GM21367 (cell line): ENCODE measurements at regions not wholly inside any gene's neighbourhood (a gene's known extent, or its start where the extent isn't known, plus 50 kb on each side); places are given as distances from the start of the nearest gene placed in this dataset.

Experiments used
- ATAC-seq: cut with Tn5 transposase; IDR thresholded peaks from one replicate; pipeline ENCODE4 v1.9.1; 2021; ENCODE audit not compliant: unreplicated experiment

DNA sequence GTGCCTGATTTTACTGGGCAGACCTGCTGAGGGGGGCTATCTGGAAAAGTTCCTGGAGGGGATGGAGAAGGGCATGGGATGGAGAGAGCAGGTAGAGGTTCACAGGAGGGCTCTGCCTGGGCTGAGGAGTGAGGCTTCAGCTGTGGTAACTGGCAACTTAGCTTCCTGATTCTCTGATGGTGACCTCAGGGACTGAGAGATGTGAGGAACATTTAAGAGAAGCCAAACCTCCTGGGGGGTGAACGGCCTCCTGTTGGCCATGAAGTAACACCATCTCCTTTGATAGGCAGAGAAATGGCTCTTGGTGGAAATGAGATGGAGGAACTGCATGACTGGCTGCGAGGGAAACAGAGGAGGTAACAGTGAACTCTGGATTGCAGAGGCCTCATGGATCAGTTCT, 97.3 kb upstream of the ROPN1 start:
- no peak for ATAC-seq

DNA sequence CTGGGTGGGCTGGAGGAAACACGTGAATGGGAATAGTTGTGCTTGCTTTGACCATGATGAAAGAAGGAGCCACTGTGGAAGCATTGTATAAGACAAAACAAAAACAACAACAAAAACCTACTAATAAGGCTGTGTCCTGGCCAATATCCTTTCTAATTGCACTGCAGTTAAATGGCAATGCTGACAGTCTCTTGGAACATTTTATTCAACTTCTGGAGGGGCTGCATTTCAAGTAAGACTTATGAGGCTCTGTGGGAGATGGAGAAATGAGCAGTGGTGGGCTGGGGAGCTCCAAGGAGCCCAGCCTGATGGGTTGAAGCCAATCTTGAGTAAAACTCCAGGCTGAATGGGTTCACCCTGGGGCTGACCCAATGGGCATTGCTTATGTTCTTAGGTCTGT, 99.8 kb upstream of the ROPN1 start:
- no peak for ATAC-seq

DNA sequence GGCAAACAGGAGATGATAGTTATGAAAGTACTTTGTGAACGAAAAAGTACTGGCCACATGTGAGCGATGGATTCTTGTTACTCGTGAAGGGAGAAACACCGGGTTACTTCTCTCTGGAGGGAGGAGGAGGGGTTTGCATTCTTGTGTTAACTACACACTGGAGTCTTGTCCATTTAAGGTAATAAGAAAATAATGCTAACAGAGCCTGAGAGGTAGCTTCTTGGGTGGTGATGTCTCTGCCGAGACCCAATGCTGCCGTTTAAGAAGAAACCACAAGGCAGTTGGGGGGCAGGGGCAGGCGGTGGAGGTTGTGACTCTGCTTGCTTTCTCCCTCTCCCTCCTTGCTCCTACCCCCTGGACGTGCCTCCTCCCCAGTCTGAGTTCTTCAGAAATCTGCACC, 100.9 kb upstream of the ROPN1 start:
- ATAC-seq: no peak

DNA sequence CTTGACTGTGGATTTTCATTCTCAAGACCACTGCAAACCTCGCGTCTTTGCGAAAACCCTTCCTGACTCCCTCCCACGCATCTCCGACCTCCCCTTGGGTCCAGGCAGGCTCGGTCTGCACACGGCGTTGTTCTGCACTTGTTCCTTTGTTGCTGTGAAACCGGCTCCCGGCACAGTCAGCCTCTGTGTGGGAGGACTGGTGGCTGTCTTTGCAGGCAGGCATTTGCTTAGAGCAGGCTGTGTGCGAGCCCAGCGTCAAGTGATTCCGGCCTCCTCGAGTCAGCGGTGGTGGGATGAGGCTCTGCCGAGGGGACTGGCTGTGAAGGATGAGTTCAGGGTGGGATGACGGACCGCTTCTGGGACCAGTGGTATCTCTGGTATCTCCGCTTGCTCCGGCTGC, 102.6 kb upstream of the ROPN1 start:
- no peak for ATAC-seq

DNA sequence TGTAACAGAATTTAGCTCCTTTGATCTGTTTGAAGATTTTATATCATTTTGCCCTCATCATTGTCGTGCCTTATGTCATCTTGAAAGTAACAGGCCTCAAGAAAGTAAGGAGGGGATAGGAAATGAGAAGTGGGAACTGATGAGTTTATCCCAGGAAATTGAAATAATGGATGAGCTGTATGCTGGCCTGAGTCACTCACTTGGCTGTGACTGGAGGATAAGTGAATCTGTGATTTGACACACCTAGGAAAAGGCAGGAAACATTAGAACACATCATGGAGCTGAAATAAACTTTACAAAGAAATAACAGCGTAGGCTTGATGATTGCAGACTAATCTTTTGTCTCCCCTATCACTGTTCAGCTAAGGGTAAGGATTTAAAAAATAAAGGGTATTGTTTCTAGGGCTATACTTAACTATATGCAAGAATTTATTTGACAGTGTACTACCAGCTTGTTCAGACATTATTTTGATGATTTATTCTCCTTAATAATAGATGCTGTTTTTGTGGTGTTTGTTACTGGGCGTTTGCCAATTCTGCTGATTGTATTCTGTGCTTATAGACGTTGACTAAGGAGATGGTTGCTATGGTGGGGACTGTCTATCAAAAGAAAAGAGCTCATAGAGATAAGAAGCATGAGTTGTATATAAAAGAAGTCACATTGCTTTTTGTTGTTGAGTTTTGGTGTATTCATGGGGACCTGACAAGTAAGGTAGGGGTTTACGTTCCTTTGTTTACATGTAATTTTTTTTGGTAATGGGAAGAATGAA, 105.6 kb upstream of the ROPN1 start:
- no peak for ATAC-seq

DNA sequence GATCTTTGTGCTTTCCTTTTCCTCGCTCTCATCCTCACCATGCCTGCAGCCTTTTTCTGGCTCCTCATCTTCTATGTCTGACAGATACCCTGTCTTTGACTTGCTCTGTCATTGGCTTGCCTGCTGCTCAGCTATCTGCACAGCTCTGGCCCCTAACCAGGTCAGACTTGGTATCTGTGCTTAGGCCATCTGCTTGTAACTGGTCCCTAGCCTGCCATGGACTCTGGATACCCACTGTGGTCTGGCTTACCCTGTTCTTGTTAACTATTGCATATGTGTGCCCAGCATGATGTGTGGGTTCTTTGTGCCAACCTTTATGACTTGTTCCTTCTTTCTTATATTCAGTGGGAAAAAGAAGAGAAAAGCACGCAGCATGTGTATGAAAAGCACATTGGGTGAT, 109.7 kb upstream of the ROPN1 start:
- no peak for ATAC-seq

DNA sequence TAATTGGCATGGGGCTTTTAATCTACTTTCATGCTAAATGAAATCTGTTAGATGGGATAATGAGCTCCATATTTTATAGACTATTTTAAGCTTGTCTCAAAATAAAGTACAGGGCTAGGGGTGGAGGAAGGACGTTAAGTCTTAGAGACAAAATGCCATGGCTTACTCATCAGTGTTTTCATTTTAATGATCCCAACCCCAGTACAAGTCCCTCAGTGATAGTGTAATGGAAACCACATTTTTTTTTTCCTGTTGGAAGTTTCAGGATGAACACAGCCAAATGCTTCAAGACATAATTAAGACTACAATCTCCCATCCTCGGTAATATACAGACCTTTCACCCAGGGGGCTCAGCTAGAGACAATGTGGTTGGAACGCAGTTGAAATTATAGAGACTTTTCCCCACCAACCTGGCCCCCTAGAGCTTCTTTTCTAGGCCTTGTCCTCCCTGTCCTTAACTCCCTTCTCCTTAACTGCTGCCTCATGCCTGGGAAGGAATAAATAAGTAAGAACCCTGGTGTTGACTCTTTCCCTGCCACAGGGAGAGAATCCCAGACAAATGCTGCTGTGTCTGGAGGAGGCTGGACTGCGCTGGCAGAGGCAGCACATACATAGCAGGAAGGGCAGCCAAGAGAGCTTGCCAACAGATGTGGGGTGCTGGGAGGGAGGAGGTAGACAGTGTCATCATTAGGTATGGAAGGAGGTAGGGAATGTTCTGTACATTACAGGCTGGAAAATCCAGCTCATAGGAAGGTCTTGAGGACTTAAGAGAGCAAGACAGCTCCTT, 115.4 kb upstream of the ROPN1 start:
- ATAC-seq: no peak

DNA sequence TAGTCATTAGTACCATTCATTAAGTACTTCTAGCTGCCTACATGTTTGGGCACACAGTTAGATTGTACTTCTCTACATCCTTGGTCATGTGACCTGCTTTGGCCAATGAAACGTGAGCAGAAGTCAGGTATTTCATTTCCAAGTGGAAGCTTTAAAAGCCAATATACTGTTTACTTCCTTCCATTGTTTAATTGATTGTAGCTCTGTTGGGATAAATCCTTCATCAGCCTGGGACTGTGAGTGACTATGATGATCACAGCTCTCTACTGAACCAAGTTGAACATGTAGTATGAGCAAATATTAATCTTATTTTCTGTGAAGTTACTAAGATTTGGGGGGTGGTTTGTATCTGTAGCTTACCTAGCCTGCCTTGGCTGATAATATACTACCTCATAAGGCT, 116.5 kb upstream of the ROPN1 start:
- ATAC-seq: no peak

DNA sequence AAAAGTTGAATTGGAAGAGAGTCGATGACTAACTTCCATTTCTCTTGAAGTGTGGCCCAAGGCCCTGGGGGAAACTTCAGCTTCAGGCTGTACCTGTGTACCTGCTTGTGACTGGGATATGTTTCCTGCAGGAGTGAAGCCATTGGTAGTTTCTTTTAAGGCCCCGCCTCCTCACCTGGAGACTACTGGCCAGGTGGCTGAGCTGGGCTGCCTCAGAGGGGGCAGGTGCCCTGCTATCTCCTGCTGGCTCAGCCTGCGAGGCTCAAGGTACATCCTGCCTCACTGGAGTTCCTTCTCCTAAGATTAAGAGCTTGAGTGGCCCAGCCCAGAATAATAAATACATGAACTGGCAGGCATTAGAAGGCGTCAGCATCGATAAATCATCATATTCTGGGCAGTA, 121.6 kb upstream of the ROPN1 start:
- no peak for ATAC-seq

DNA sequence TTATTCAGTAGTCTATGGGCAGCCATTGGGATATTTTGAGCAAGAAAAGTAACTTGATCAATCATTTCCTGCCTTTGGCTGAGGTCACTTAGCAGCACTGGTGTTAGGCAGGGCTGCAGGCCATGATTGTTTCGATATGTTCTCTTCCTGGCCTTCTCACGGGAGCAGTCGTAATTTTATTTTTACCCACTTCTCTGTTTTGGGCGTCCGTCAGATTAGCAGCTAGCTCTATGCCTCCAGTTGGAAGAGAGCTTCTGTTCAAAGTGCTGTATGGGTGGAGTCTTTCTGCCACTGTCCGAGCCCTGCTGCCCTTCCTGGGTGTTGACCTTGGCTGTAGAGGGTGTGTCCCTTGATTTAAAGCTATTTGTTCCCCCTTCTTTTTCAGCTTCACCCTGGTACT, 123.4 kb upstream of the ROPN1 start:
- no peak for ATAC-seq

DNA sequence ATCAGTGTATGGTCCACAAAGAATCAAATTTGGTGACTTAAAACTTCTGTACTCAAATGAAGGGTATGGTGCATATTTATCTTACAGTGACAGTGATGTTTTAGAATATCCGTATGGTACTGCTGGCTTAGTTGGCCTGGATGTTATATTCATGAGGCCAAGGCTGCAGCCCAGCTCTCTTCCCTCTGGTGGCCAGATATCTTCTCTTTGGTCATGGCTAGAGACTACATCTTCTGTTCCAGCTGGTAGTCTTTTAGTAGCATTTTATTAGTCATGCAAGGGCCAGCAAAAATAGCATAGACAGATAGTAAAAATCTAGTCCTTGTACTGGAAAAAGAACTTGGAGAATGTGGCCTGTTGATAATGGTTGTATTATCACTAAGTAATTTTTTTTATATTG, 124.0 kb upstream of the ROPN1 start:
- ATAC-seq: no peak

DNA sequence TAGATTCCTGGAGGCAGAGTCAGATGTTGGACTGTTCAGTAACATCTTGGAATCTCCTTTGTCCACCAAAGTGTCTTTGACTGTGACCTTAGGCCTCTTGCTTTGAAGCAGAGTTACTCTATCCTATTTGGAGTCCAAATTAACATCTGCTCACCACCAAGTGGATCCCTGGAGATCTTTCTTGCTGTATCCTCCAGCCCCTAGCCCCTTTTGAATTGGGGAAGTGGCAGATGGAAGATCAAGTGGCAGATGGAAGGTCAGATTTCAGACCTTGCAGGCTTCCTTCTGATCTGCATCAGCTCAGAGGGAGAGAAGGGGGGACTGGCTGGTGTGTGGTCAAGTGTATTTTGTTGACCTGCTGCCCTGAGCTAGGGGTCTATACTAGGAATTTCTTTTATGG, 125.0 kb upstream of the ROPN1 start:
- no peak for ATAC-seq

DNA sequence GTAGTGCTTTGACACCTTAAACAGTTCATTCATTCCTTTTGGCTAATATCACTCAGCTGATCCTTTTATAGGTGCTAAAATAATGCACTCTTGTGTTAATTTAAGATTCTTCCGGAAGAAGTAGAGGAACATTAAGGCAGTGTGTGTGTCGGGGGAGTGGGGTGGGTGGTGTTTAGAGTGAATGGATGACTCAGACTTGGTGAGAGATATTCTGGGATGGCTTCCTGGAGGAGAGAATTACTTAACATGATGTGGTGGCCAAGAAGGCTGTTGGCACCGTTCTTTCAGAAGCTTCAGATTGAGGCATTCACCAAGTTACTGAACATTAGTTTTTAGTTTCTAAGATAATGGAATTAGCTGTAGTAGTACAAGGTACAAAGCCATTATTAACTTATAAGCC, 125.6 kb upstream of the ROPN1 start:
- ATAC-seq: no peak

DNA sequence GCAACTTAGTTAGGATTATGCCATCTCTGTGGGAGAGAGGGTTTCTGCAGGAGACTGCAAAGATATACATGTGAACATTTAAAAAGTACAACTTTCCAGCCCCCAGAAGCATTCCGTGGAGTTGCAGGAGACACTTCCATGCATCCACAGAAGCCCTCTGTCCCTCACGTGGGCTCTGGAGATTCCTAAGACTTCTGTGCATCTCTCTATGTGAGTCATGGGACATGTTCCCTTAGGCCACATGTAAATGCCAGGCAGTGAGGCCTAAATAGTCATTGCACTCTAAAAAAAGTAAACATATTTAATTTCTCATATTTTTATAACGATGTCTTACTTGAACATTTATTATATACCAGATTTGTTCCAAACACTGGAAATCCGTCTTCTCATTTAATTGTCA, 126.5 kb upstream of the ROPN1 start:
- ATAC-seq: no peak

DNA sequence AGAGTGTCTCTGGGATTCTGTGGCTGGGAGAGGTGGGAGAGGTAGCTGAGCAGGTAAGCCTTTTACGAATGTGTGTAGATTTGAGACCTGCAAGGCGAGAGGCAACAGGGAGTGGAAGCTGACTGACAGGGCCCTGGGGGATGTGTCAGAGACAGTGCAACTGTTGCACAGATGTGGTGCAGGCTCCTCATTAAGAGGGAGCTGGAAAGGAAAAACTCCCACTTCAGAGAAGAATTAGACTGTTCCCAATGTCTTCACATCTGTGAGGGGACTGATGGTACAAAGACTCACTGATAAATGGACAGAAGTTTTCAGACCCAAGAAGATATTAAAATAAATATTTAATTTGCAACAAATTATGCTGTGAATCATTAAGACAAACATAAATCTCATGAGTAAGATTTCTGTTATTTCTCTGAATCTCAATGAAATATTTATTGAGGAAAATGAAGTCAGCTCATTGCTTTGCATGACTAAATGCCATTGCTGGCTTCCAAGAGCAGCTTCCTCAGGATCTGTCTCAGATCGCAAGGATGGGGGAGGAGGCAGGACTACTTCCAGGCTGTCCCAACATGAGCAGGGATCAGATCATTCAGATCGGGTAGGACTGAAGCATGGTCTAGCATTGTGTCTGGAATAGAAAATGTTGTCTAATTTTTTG, 127.3 kb upstream of the ROPN1 start:
- no peak for ATAC-seq

DNA sequence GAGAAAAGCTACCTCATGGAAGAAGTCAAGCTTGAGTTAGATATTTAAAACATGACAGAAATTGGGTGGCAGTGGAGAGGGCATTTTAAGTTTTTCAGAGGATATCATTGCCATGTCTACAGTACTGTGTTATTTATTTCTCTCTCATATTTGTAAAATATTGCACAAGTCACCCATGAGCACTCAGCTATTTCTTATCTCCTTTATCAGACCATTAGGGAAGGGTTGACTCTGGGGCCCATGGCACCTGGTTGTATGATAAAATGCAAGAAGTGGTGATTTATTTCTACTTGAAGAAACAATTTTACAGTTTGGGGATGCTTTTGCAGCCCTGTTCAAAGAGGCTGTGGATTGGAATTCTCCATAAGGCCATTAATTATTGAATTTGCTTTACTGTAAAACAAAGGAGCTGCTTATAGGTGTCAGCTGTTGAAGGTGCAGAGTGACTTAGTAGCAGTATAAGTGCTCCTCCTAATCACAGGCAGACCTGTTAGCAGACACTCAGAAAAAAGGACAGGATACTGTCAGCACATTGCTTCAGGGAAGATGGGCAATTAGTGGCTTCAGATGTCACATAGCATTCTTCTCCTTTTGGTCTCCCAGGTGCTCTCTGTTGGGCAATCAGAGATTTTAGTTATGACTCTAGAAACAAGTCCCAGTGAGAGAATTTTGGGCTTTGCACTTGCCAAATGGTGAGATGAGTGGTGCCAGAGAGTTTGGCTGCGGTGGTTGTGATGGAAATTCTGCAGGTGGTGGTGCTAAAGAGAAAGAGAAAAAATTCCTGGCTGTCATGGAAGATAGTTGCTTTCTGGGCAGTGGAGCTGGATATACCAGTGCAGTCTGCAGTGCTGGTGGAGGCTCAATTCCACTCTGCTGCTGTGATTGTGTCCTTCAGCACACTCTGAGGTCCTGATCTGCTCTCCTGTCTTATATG, 129.7 kb upstream of the ROPN1 start:
- no peak for ATAC-seq

DNA sequence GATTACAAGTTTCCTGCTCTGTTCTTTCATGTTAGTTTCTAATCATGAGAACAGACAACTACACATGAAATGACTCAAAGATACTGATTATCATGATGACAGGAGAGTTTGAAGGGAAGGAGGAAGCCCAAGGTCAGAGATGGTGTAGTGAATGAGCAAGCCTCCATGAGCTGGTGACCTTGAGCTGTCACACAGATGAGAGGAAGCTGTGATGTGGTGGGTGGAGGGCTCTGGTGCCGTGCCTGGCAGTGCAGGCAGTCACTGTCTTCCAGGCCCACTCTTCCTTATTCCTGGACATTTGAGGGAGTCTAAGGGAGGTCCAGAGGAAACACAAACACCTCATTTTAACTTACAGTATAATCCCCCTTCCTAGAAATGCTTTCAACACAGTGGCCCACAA, 133.4 kb upstream of the ROPN1 start:
- ATAC-seq: no peak

DNA sequence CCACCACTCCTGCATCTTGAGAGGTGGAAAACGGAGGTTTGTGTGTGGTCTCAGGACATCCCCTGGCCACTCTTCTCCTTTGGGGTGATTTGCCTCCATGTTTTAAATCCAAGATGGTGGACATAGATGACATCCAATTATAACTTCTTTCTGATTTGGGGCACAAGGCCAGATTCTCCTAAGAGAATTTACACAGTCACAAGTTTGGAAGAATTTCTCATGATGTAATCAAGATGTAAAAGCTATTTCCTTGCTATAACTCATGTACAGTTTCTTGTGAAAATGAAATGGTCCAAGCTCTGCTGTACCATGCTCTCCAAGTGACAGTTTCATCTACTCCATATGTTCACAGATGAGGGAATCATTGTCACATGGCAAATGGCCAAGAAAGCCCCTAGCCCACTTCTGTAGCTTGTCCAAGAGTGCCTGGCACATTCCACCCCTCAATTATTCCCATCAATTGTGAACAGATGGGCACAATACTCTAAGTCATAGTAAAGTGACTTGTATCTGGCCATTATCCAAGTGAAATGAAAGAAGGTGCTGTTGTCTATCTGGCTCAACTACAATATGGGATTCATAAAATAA, 134.6 kb upstream of the ROPN1 start:
- no peak for ATAC-seq

DNA sequence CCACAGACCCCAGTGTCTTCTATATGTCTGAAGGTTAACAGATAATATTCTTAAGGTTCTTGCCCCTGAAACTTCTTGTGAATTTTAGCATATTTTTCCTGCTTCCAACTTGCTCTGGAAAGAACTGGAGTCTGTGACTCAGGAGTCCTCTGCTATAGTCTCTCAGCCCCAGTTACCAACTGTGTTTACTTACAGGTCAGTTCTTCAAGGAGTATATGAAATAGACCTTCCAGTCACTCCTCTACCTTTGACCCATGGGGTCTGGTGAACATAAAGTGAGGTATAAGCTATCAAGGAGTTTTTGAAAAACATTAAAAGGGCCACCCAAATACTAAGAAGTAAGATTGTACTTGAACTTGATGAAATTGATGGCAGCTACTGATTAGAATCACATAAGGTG, 139.2 kb upstream of the ROPN1 start:
- no peak for ATAC-seq

DNA sequence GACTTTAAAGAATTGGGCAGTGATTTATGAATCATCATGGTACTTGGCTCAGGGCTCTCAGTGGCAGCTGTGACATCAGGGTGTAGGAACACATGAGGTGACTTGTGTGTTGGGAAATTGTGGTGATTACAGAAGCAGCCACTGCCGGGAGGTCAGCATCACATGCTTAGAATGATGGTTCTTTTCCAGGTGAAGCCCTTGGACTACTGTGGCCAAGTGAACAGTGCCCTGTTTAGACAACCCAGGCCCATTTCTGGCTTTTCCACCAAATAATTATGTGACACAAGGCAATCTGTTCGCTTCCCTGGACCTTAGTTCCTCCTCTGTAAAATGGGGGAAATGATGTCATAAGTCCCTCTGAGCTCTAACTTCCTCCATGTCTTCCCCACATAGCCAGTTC, 139.7 kb upstream of the ROPN1 start:
- no peak for ATAC-seq

DNA sequence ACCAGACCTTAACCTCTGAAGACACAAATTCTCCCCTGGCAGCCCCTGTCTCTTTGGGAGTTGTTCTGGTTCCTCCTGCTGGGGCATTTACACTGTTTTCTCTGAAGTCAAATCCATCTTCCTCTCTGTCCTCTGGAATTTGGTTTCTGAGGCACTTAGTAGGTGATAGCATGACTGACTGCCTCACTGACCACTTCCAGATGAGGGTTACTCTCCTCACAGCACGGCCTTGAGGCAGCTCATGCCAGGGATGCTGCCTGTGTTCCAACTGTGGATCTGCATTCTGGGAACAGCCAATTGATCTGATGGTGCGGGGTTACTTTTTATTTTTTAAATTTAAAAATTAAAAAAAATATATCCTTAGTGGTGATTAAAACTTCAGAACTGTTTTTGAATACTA, 140.9 kb upstream of the ROPN1 start:
- ATAC-seq: no peak
